HTR-8/SVneo (cell line): ENCODE measurements at regions not wholly inside any gene's neighbourhood (a gene's known extent, or its start where the extent isn't known, plus 50 kb on each side); places are given as distances from the start of the nearest gene placed in this dataset.
"Not testable (repeated sequence)": the region's sequence is repeated elsewhere in the genome, so short reads cannot be mapped to it uniquely, and the experiment has no call there.

Source experiments
- DNase-seq: peaks from one replicate; pipeline ENCODE4 v3.0.0; 2011; ENCODE audit warnings: low spot score, mixed read lengths; ENCODE audit not compliant: insufficient read length
- FAIRE-seq: peaks from 2 replicates; lab custom pipeline; 2011; peaks lifted over from hg19 to GRCh38; lab: Jason Lieb, UNC

GRCh38 chr3:177249203-177249602 is 51.9 kb upstream of the TBL1XR1 start:
- DNase-seq: no peak
- no peak for FAIRE-seq

GRCh38 chr3:177250151-177250550 is 52.9 kb upstream of the TBL1XR1 start:
- FAIRE-seq: no peak
- no peak for DNase-seq

DNA sequence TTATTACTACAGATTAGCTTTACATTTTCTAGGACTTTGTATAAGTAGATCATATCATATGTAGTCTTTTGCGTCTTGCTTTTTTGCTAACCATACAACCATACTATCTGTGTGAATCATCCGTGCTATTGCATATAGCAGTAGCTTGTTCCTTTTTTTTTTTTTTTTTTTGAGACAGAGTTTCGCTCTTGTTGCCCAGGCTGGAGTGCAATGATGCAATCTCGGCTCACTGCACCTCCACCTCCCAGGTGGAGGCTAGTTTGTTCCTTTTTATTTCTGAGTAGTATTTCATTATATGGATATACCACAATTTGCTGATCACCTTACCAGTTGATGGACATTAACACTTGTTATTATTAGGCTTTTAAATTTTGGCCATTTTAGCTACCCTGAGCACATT is 54.5 kb upstream of the TBL1XR1 start:
- DNase-seq: no peak
- FAIRE-seq: no peak

GRCh38 chr3:177257006-177257405 is 59.7 kb upstream of the TBL1XR1 start:
- FAIRE-seq: no peak
- DNase-seq: no peak

DNA sequence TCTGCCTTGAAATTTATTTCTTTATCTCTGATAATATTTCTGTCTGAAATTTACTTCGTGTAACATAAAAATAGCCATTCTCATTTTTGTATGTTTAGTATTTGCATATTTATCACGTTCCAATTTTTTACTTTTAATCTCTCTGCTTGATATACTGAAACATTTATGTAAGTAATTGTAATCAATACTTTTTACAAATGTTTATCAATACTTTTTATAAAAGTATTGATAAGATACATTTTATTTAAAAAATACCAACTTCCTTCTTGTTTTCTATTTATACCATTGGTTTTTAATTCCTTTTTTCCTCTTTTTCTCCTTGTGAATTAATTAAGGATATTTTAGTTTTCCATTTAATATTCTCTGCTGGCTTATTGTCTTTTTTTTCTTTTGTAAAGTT is 60.3 kb upstream of the TBL1XR1 start:
- FAIRE-seq (no peak), DNase-seq (no peak)

- FAIRE-seq (no peak), DNase-seq (peak; percentile 43)
Observed at GRCh38 chr3:177262396-177262795, 65.1 kb upstream of the TBL1XR1 start.

DNA sequence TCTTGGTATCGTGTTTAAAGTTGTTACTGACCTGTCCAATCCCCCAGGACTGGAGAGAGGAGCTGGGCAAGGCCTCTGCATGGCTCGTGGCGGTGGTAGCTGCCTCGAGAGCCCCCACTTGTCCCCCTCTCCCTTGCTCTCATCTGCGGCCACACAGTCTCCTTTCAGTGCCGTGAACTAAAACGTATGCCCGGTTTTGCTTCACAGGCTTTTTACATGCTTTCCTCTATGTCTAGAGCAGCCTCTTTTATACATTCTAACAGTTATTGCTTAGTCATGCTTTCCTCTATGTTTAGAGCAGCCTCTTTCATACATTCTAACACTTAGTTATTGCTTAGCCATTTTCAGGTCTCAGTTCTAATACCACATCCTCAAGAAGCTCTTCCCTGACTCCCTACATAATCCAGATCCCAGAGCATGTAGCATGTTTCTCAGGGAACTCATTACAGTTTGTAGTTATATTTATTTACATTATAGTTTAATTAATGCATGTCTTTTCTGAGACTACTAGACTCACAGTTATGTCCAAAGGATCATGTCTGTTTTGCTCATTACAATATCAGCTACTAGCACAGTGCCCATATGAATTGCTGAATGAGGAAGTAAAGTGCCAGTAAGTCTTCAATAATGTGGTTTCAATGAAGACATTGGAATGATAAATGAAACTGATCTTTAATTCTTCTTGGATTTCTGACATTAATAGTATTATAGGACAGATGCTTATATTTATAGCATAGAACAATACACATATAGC is 66.5 kb upstream of the TBL1XR1 start:
- DNase-seq: no peak
- FAIRE-seq: no peak

DNA sequence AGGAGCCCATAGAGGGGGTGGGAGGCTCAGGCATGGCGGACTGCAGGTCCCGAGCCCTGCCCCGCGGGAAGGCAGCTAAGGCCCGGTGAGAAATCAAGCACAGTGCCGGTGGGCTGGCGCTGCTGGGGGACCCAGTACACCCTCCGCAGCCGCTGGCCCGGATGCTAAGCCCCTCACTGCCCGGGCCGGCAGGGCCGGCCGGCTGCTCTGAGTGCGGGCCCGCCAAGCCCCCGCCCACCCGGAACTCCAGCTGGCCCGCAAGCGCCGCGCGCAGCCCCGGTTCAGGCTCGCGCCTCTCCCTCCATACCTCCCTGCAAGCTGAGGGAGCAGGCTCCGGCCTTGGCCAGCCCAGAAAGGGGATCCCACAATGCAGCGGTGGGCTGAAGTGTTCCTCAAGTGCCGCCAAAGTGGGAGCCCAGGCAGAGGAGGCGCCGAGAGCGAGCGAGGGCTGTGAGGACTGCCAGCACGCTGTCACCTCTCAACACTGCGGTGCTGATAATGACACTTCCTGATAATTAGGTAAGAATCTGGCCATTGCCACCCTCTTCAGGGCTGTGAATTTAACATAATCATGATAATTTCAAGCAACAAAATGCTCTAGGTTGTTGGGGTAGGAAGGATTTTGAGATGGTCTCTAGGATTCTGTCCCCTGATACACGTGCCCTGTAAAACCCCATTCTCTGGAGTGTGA is 74.7 kb upstream of the TBL1XR1 start:
- DNase-seq, FAIRE-seq: not testable (repeated sequence)

DNA sequence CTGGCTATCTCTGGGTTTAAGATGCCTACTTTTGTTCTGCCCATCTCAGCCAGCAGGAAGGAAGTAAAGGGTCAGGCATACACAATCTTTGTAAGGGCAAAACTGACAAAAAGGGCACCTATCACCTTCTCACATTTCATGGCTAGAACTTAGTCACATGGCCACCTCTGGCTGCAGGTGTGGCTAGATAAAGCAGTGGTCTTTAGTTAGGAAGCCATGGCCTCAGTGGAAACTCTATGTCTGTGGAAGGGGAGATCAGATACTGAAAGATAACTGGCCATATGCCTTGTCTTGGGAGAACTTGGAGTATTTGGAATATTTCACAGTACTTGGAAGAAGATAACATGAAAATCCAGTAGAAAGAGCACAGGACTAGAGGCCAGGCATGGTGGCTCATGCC is 80.7 kb upstream of the TBL1XR1 start:
- FAIRE-seq (no peak), DNase-seq (no peak)

- FAIRE-seq: no peak
- DNase-seq: no peak
Observed at GRCh38 chr3:177279118-177279815, 82.0 kb upstream of the TBL1XR1 start.

GRCh38 chr3:177281292-177282118 is 84.2 kb upstream of the TBL1XR1 start:
- DNase-seq (no peak), FAIRE-seq (no peak)

DNA sequence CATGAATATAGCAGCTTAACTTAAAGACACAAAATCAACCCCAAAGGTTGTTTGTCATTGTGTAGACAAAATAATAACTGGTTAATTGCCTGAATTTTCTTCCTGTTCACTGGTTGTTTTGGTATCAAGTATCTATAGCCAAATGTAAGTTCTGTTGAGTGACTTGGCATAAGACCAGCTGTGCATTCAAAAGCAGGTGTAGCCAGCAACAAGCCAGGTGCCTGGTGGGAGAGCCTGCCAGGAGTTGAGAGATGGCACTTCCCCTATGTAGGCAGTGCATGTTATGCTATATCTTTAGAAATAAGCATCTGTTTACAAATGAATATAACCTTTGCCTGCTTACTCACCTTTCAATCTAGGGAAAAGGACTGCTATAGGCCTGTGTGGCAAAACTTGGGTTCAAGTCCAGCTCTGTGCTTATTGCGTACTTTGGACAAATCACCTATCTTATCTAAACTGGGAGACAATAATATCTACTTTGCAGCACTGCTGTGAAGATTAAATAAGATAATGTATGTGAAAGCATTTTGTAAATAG is 84.9 kb upstream of the TBL1XR1 start:
- FAIRE-seq: no peak
- no peak for DNase-seq

DNA sequence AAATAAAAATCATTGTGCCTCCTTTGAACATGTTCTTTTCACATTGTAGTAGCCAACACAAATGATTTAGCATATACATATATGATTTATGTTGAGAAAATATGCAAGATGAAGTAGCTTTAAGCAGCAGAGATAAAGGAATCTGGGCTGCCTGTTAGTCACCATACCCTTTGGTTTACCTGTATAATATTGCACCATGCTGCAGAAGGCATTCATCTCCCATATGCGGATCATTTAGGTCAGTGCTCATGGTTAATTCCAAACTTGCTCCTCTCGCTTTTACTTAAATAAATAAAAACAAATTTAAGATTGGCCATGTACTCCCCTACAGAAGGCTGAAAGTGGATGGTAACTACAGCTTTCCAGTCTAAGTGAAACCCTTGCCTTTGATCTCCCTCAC is 86.7 kb upstream of the TBL1XR1 start:
- DNase-seq (no peak), FAIRE-seq (no peak)

GRCh38 chr3:177284383-177284881 is 87.2 kb upstream of the TBL1XR1 start:
- DNase-seq: peak; percentile 48
- FAIRE-seq: no peak

DNA sequence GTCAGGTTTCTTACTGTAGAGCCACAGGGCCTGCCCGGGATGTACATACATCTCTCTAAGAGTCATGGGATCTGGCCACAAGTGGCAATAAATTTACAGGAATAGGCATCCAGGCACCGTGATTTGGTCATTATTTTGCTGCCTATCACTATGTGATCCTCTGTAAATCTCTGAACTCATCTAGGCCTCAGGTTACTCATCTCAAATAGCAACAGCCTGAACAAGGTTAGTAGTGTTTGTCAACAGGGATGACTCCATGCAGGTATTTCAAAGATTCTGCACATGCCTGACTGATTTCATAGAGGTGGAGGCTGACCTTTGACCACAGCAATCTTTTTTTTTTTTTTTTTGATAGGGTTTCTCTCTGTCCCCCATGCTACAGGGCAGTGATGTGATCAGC is 88.8 kb upstream of the TBL1XR1 start:
- no peak for DNase-seq
- no peak for FAIRE-seq

DNA sequence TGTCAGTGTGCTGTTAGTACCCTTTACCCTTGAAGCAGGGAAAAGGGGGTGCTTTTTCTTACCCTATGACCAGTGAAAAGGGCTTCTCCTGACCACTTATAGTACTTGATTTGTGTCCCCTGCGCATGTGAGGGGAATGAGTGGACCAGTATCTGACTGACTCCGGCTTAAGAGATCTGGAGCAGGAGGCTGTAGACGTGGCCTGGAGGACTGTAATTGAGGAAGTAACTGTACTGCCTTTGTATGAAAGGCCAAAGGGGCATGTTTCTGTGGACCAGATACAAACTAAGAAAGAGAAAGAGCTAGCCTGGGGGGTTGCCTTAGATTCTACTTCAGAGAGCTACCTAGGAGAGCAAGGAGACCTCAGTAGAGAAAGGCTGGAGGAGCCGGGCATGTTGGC is 89.9 kb upstream of the TBL1XR1 start:
- DNase-seq (no peak), FAIRE-seq (no peak)

GRCh38 chr3:177290633-177291032 is 93.4 kb upstream of the TBL1XR1 start:
- DNase-seq: no peak
- FAIRE-seq: no peak

GRCh38 chr3:177294221-177294620 is 96.9 kb upstream of the TBL1XR1 start:
- FAIRE-seq: no peak
- no peak for DNase-seq

- FAIRE-seq: no peak
- DNase-seq: no peak
Observed at GRCh38 chr3:177295116-177295515, 97.8 kb upstream of the TBL1XR1 start.

DNA sequence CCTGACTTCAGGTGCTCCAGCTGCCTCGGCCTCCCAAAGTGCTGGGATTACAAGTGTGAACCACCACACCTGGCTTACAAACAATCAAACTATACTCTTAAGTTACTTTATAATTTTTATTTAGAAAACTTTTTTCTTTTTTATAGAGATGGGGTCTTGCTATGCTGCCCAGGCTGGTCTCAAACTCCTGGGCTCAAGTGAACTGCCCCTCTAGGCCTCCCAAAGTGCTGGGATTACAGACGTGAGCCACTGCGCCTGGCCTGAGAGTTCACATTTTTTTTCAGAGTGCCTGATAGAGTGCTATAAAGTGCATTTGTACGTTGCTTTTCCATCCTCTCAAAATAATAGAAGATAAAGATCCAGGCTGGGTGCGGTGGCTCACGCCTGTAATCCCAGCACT is 102.0 kb upstream of the TBL1XR1 start:
- DNase-seq: no peak
- FAIRE-seq: no peak
